ENCODE measurements at regions not wholly inside any gene's neighbourhood (a gene's known extent, or its start where the extent isn't known, plus 50 kb on each side); places are given as distances from the start of the nearest gene placed in this dataset.
"Not testable (repeated sequence)": the region's sequence is repeated elsewhere in the genome, so short reads cannot be mapped to it uniquely, and the experiment has no call there.

GRCh38 chr3:36648241-36649034, 115.9 kb downstream of the DCLK3 start:
- Histone ChIP-seq H3K4me1 (ENCODE audit: low read depth) (no peaks in the 10 kb centered on the region), H3K4me3 (no peak overlapping the region), H3K9me3 (no peaks in the 10 kb centered on the region), H3K36me3 (ENCODE audit: low read depth) (no peaks in the 10 kb centered on the region)
- intact Hi-C loops (cut with DNase I, micrococcal nuclease), result no loop called here
- ATAC-seq (no peak), DNase-seq (no peak)
- TF ChIP-seq, protein P1, sequence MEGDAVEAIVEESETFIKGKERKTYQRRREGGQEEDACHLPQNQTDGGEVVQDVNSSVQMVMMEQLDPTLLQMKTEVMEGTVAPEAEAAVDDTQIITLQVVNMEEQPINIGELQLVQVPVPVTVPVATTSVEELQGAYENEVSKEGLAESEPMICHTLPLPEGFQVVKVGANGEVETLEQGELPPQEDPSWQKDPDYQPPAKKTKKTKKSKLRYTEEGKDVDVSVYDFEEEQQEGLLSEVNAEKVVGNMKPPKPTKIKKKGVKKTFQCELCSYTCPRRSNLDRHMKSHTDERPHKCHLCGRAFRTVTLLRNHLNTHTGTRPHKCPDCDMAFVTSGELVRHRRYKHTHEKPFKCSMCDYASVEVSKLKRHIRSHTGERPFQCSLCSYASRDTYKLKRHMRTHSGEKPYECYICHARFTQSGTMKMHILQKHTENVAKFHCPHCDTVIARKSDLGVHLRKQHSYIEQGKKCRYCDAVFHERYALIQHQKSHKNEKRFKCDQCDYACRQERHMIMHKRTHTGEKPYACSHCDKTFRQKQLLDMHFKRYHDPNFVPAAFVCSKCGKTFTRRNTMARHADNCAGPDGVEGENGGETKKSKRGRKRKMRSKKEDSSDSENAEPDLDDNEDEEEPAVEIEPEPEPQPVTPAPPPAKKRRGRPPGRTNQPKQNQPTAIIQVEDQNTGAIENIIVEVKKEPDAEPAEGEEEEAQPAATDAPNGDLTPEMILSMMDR (IDR thresholded peaks at IDR 0.05), result no peak

GRCh38 chr3:36647423-36647853, 116.9 kb downstream of the DCLK3 start:
- intact Hi-C loops (cut with DNase I, micrococcal nuclease), result no loop called here
- TF ChIP-seq, protein P1 (IDR thresholded peaks at IDR 0.05), result no peak
- Histone ChIP-seq H3K4me1 (ENCODE audit: low read depth) (no peaks in the 10 kb centered on the region), H3K36me3 (ENCODE audit: low read depth) (no peaks in the 10 kb centered on the region), H3K4me3 (no peak overlapping the region), H3K9me3 (no peaks in the 10 kb centered on the region)
- ATAC-seq (no peak), DNase-seq (no peak)

DNA sequence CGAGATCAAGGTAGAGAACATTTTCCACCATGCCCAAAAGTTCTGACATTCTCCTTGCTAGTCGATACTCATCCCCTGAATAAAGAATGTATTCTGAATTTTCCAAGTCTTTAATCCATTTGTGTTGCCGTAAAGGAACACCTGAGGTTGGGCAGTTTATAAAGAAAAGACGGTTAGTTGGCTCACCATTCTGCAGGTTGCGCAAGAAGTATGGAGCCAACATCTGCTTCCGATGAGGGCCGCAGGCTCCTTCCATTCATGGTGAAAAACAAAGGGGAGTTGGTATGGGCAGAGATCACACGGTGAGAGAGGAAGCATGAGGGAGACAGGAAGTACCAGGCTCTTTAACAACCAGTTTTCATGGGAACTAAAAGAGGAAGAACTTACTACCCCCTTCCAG, 121.2 kb downstream of the DCLK3 start:
- ATAC-seq, result no peak
- DNase-seq, result no peak
- Histone ChIP-seq H3K9me3 (no peaks in the 10 kb centered on the region), H3K36me3 (ENCODE audit: low read depth) (no peaks in the 10 kb centered on the region), H3K4me1 (ENCODE audit: low read depth) (no peaks in the 10 kb centered on the region), H3K4me3 (no peak overlapping the region)
- intact Hi-C loops (cut with DNase I, micrococcal nuclease), result no loop called here
- TF ChIP-seq, protein P1 (IDR thresholded peaks at IDR 0.05), result no peak

DNA sequence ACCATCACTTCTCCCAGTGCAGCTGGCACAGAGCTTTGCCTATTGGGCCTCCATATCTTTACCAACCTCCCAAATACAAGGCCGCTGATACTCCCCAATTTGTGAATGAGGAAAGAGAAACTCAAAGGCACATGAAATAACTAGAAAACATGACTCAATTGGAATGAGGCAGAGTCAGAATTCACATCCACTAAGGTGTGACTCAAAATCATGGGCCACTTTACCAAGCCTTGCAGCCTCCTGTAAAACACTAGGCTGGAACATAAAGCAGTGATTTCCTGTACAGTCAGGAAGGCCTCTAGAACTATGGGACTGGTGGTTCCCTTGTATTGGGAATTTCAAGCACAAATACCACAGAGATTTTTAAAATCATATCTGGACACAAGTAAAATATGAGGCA, 128.6 kb downstream of the DCLK3 start:
- ATAC-seq, result no peak
- Histone ChIP-seq H3K36me3 (ENCODE audit: low read depth) (no peaks in the 10 kb centered on the region), H3K4me1 (ENCODE audit: low read depth) (no peaks in the 10 kb centered on the region), H3K9me3 (no peaks in the 10 kb centered on the region), H3K4me3 (no peak overlapping the region)
- DNase-seq, result no peak
- intact Hi-C loops (cut with DNase I, micrococcal nuclease), result no loop called here
- TF ChIP-seq, protein P1 (IDR thresholded peaks at IDR 0.05), result no peak

DNA sequence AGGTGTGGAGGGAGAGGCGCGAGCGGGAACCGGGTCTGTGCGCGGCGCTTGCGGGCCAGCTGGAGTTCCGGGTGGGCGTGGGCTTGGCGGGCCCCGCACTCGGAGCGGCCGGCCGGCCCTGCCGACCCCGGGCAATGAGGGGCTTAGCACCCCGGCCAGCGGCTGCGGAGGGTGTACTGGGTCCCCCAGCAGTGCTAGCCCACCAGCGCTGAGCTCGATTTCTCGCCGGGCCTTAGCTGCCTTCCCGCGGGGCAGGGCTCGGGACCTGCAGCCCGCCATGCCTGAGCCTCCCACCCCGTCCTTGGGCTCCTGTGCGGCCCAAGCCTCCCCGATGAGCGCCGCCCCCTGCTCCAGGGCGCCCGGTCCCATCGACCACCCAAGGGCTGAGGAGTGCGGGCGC, 130.5 kb downstream of the DCLK3 start:
- DNase-seq; intact Hi-C loops (cut with DNase I, micrococcal nuclease); H3K9me3 ChIP-seq; ATAC-seq; H3K4me1 ChIP-seq (ENCODE audit: low read depth); H3K36me3 ChIP-seq (ENCODE audit: low read depth); H3K4me3 ChIP-seq: not testable (repeated sequence)

GRCh38 chr3:36633060-36633459, 131.3 kb downstream of the DCLK3 start:
- H3K4me1 ChIP-seq (ENCODE audit: low read depth), result no peaks in the 10 kb centered on the region
- intact Hi-C loops (cut with DNase I, micrococcal nuclease), result no loop called here
- H3K36me3 ChIP-seq (ENCODE audit: low read depth), result no peaks in the 10 kb centered on the region
- no peak overlapping the region for H3K4me3 ChIP-seq
- DNase-seq, result no peak
- H3K9me3 ChIP-seq, result no peaks in the 10 kb centered on the region
- no peak for ATAC-seq
- TF ChIP-seq, protein P1 (IDR thresholded peaks at IDR 0.05), result no peak

Measured in mucosa of descending colon (tissue), 3 donors.